ENCODE measurements at regions not wholly inside any gene's neighbourhood (a gene's known extent, or its start where the extent isn't known, plus 50 kb on each side); places are given as distances from the start of the nearest gene placed in this dataset.

GRCh38 chr20:58058421-58059259 lies 169.8 kb downstream of the ANKRD60 start:
- TF ChIP-seq SIN3A (IDR thresholded peaks at IDR 0.05; ENCODE audit: borderline replicate concordance, insufficient read depth, low read length) (no peak), REST (IDR thresholded peaks at IDR 0.05; ENCODE audit: insufficient read depth in 1 of 2, low read depth in 2 of 2, low read length in 2 of 2) (no peak), FOXP2 (optimal IDR thresholded peaks at IDR 0.05; ENCODE audit: borderline replicate concordance, extremely low read depth, extremely low read length, insufficient read depth) (no peak), POLR2AphosphoS5 (IDR thresholded peaks at IDR 0.05; ENCODE audit: low read depth, low read length) (no peak)
